ENCODE measurements at regions not wholly inside any gene's neighbourhood (a gene's known extent, or its start where the extent isn't known, plus 50 kb on each side); places are given as distances from the start of the nearest gene placed in this dataset.

GRCh38 chr16:72530434-72530833 lies 358.5 kb upstream of the PMFBP1 start:
- Mint-ChIP-seq H3K4me3 (no peak overlapping the region), H3K36me3 (ENCODE audit: low read depth) (no peaks in the 10 kb centered on the region), H3K27ac (no peak overlapping the region), H3K9me3 (peaks cover 2% of the 10 kb centered on the region), H3K4me1 (no peaks in the 10 kb centered on the region), H3K27me3 (no peaks in the 10 kb centered on the region)
- ATAC-seq (ENCODE audit: low read depth) (no peak), DNase-seq (no peak)
- TF ChIP-seq, protein P1, sequence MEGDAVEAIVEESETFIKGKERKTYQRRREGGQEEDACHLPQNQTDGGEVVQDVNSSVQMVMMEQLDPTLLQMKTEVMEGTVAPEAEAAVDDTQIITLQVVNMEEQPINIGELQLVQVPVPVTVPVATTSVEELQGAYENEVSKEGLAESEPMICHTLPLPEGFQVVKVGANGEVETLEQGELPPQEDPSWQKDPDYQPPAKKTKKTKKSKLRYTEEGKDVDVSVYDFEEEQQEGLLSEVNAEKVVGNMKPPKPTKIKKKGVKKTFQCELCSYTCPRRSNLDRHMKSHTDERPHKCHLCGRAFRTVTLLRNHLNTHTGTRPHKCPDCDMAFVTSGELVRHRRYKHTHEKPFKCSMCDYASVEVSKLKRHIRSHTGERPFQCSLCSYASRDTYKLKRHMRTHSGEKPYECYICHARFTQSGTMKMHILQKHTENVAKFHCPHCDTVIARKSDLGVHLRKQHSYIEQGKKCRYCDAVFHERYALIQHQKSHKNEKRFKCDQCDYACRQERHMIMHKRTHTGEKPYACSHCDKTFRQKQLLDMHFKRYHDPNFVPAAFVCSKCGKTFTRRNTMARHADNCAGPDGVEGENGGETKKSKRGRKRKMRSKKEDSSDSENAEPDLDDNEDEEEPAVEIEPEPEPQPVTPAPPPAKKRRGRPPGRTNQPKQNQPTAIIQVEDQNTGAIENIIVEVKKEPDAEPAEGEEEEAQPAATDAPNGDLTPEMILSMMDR (IDR thresholded peaks at IDR 0.05) = no peak
- POLR2A ChIA-PET = no interaction called here
- CTCF ChIA-PET = no interaction called here
- intact Hi-C loops (cut with micrococcal nuclease) = no loop called here

DNA sequence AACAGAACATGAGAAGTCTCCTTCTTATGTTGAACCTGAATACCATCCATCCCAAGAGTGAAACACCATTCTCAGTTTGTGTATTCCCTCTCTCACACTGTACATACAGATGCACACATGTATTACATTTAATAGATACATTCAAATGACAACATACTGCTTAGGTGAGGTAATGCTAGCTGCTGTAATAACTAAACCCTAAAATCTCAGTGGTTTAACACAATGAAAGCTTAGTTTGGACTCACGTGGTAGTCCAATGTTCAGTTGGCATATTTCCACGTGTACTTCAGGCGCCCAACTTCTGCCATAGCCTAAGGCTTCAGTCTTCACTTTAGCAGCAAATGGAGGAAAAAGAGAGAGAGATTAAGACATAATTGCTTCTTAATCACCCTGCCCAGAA lies 351.1 kb upstream of the PMFBP1 start:
- POLR2A ChIA-PET = no interaction called here
- CTCF ChIA-PET = no interaction called here
- Mint-ChIP-seq H3K27ac (no peak overlapping the region), H3K4me3 (no peak overlapping the region), H3K4me1 (no peaks in the 10 kb centered on the region), H3K36me3 (ENCODE audit: low read depth) (peaks cover 19% of the 10 kb centered on the region), H3K9me3 (peaks cover 14% of the 10 kb centered on the region), H3K27me3 (no peaks in the 10 kb centered on the region)
- TF ChIP-seq, protein P1 (IDR thresholded peaks at IDR 0.05) = no peak
- ATAC-seq (ENCODE audit: low read depth) (no peak), DNase-seq (no peak)
- intact Hi-C loops (cut with micrococcal nuclease) = no loop called here

DNA sequence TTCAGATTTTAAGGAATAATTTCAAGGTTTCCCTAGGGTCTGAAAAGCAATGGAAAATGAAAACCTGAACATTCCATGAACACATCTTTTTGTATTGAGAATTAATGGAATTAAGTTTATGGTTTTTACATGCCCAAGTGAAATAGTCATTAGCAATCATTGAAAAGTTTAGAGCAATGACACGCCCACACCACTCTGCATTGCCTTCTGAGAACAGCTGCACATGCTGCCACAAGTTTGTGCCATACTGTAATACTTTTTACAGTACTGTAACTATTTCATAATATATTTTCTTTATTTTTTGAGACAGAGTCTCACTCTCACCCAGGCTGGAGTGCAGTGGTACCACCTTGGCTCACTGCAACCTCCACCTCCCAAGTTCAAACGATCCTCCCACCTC lies 345.2 kb upstream of the PMFBP1 start:
- TF ChIP-seq, protein P1 (IDR thresholded peaks at IDR 0.05) = no peak
- POLR2A ChIA-PET = no interaction called here
- H3K4me1 Mint-ChIP-seq = no peaks in the 10 kb centered on the region
- peaks cover 6% of the 10 kb centered on the region for H3K9me3 Mint-ChIP-seq
- DNase-seq (no peak), ATAC-seq (ENCODE audit: low read depth) (no peak)
- intact Hi-C loops (cut with micrococcal nuclease) = no loop called here
- H3K27me3 Mint-ChIP-seq = no peaks in the 10 kb centered on the region
- CTCF ChIA-PET = no interaction called here
- H3K36me3 Mint-ChIP-seq (ENCODE audit: low read depth) = peaks cover 8% of the 10 kb centered on the region
- H3K27ac Mint-ChIP-seq = no peak overlapping the region
- no peak overlapping the region for H3K4me3 Mint-ChIP-seq

GRCh38 chr16:72511171-72511570 lies 339.2 kb upstream of the PMFBP1 start:
- no peaks in the 10 kb centered on the region for H3K4me1 Mint-ChIP-seq
- H3K9me3 Mint-ChIP-seq = no peaks in the 10 kb centered on the region
- intact Hi-C loops (cut with micrococcal nuclease) = no loop called here
- H3K27ac Mint-ChIP-seq = no peak overlapping the region
- no peaks in the 10 kb centered on the region for H3K36me3 Mint-ChIP-seq (ENCODE audit: low read depth)
- TF ChIP-seq, protein P1 (IDR thresholded peaks at IDR 0.05) = no peak
- POLR2A ChIA-PET = no interaction called here
- no peak overlapping the region for H3K4me3 Mint-ChIP-seq
- H3K27me3 Mint-ChIP-seq = no peaks in the 10 kb centered on the region
- DNase-seq (no peak), ATAC-seq (ENCODE audit: low read depth) (no peak)
- CTCF ChIA-PET = no interaction called here

- H3K4me1 Mint-ChIP-seq = no peaks in the 10 kb centered on the region
- no peaks in the 10 kb centered on the region for H3K27me3 Mint-ChIP-seq
- H3K9me3 Mint-ChIP-seq = no peaks in the 10 kb centered on the region
- H3K27ac Mint-ChIP-seq = no peak overlapping the region
- no peak overlapping the region for H3K4me3 Mint-ChIP-seq
- ChIA-PET POLR2A (no interaction called here), CTCF (no interaction called here)
- no peak for ATAC-seq (ENCODE audit: low read depth)
- TF ChIP-seq, protein P1 (IDR thresholded peaks at IDR 0.05) = no peak
- no peaks in the 10 kb centered on the region for H3K36me3 Mint-ChIP-seq (ENCODE audit: low read depth)
- intact Hi-C loops (cut with micrococcal nuclease) = loop anchor here (10.0 kb wide), 1 partner anchor 1527 kb away; no protein-coding TSS in a partner anchor
- no peak for DNase-seq
These were observed 336.2 kb upstream of the PMFBP1 start for GRCh38 chr16:72508191-72508590.
